ENCODE measurements at regions not wholly inside any gene's neighbourhood (a gene's known extent, or its start where the extent isn't known, plus 50 kb on each side); places are given as distances from the start of the nearest gene placed in this dataset.

DNA sequence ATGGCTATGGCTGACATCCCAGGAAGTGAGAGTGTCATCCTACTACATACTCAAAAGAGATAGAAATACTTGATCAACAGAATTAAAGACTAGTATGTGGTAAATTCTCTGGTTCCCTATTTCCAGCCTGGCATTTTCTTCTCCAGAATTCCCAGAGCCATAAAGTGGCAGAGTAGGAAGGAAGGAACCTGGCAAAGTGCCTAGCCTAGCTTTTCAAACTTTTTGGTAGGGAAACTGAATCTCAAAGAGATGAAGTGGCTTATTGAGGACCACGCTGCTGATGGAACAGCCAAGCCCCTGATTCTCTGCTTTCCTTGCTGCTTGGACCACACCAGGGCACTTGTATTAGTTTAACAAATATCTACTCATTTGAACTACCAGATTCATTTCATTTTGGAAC, 312.4 kb upstream of the RORA start:
- TF ChIP-seq SUZ12 (IDR thresholded peaks at IDR 0.05) (no peak), L3MBTL2 (conservative IDR thresholded peaks at IDR 0.05) (no peak), FOXA1 (IDR thresholded peaks at IDR 0.05) (no peak), ARNT (IDR thresholded peaks at IDR 0.05) (no peak), SP1 (IDR thresholded peaks at IDR 0.05) (no peak), TARDBP (IDR thresholded peaks at IDR 0.05) (no peak), FOXM1 (IDR thresholded peaks at IDR 0.05; ENCODE audit: borderline replicate concordance) (no peak), CTBP1 (IDR thresholded peaks at IDR 0.05; ENCODE audit: borderline replicate concordance) (no peak)

Measured in HEK293T (cell line).